Daoy (cell line): ENCODE measurements at regions not wholly inside any gene's neighbourhood (a gene's known extent, or its start where the extent isn't known, plus 50 kb on each side); places are given as distances from the start of the nearest gene placed in this dataset.
A peak's percentile ranks its signal among the peaks of the same experiment; 100 is the strongest.
"Not testable (repeated sequence)": the region's sequence is repeated elsewhere in the genome, so short reads cannot be mapped to it uniquely, and the experiment has no call there.

Source experiments
- DNase-seq: peaks from one replicate; pipeline ENCODE4 v3.0.0-alpha.2; 2015; ENCODE audit warnings: low read depth

DNA sequence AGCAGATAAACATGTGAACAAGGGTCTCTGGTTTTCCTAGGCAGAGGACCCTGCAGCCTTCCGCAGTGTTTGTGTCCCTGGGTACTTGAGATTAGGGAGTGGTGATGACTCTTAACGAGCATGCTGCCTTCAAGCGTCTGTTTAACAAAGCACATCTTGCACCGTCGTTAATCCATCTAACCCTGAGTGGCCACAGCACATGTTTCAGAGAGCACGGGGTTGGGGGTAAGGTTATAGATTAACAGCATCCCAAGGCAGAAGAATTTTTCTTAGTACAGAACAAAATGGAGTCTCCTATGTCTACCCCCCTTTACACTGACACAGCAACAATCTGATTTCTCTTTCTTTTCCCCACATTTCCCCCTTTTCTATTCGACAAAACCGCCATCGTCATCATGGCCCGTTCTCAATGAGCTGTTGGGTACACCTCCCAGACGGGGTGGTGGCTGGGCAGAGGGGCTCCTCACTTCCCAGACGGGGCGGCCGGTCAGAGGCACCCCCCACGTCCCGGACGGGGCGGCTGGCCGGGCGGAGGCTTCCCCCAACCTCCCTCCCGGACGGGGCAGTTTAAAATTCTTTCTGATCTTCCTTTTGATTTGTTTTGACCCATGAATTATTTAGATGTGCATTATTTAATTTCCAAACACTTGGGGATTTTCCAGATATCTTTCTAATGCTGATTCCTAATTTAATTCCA, 171.7 kb upstream of the RAB6C start:
- not testable (repeated sequence) for DNase-seq

DNA sequence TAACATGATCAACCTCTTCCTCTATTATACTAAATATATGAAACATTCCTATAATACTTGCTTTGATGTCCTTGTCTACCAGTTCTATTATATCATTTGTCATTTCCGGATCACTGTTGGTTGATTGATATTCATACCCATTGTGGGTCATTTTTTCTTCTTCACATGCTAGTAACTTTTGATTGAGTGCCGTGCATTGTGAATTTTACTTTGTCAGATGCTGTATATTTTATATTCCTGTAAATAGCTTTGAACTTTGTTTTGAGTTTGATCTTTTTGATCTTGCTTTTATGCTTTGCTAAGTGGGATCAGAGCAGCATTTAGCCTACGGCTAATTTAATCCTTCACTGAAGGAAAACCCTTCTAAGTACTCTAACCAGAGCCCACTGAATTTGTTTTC, 168.9 kb upstream of the RAB6C start:
- no peak for DNase-seq

DNA sequence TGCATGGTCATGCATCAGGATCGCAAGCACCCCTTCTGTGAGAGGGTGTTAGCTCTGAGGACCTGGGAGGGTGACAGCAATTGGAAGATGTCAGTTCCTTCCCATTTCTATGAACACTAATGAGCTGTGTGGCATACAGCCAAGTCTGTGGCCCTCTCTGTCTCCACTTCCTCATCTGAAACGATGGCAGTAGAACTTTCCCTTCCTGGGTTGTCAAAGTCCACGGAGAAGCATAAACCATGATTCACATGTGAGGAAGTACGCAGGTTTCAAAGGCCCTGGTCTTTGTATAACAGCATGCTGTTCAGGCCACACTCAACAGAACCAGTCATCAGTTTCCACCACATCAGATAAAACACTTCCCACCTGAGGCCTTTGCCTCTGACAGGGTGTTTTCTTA, 167.4 kb upstream of the RAB6C start:
- no peak for DNase-seq

DNA sequence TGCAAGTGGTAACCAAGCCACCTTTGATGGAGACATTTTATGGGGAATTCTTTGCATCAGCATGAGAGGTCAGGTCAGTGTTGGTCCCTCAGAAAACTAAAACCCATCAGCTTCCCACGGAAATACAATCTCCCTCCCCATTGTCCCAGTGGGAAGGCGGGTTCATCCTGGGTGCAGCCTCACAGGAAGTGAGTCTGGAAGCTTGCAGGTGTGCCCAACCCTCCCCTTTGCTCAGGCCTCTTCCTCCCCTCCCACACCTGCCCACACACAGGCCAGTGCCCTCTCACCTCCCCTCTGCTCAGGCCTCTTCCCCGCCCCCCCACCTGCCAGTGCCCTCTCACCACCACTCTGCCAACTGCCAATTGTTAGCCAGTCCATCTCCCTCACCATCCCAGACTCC, 166.8 kb upstream of the RAB6C start:
- no peak for DNase-seq

DNA sequence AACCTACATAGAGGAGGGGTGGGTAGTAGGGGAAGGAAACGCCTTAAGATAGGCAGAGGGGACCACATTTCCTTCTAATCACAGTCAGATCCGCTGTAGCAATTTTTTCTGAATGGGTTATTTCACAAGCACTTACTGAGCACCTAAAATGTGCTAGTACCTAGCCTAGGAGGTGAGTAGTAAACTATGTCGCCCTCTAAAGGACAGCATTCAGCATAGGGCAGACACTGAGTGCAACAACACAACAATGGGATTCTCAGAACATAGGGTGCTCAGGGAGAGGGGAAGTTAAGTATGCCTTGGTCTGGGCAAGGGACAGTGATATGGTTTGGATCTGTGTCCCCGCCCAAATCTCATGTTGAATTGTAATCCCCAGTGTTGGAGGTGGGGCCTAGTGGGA, 166.1 kb upstream of the RAB6C start:
- no peak for DNase-seq

DNA sequence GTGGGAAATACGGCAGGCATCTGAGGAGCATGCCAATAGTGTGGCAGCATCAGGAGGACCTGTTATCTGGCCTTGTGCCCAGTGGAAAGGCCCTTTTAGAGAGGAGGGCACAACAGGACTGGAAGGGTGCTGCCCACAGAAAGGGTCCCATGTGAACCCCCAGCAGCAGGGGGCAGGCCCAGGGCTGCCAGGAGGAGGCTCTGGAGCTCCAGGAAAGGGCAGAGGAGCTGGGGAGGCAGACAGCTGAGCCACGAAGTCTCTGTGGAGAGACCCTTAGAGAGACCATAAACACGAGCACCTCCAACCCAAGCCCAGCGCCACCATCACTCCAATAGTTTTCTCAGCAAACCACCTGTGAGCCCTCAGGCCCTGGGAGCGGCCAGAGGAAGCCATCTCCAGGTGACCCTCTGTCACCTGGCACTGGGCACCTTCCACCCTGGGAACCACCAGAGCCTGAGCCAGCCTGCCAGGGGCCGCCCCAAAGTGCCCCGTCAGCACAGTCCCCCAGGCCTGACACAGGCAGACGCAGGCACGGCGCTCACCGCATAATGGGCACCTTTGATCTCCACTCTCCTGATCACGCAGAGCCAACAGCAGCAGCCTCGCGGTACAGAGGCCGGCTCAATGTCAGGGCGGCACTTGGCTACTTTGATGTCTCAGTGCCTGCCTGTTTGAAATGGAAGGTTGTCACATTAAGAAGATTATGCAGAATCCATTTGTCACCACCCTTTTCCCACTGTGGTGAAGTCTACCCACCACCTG, 162.5 kb upstream of the RAB6C start:
- no peak for DNase-seq

DNA sequence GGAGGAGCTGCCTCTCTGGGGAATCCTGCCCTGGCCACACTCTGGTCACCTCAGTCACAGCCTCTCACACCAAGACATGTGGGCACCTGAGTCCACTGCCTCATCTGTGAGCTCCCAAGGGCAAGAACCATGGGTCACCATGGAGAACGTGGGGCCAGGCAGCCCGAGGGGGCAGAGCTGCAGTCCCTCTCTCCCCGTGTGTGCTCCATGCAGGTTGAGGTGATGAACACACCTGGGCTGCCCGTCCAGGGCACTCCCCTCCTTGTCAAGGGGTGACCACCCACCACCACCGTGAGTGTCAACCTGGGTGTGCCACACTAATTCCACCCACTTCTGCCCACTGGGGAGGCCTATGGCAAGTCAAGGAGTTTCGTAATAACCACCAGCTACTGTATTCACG, 159.6 kb upstream of the RAB6C start:
- DNase-seq, result no peak

DNA sequence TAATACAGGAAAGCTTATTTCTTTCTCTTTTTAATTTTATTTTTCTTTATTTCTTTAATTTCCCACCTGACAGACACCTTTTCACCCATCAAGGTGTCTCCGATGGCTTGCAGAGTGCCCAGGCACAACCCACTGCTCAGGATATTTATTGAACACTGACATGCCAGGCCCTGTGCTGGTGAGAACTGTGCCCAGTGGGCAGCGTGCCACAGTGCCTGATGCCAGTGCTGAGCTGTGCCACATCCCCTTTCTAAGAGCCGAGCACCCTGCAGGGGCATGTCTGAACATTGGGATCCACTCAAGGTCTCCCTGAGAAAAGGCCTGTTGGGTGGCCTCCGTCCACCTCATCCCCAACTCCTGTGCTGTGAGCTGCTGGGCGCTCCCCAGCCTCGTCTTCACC, 158.6 kb upstream of the RAB6C start:
- DNase-seq, result no peak

DNA sequence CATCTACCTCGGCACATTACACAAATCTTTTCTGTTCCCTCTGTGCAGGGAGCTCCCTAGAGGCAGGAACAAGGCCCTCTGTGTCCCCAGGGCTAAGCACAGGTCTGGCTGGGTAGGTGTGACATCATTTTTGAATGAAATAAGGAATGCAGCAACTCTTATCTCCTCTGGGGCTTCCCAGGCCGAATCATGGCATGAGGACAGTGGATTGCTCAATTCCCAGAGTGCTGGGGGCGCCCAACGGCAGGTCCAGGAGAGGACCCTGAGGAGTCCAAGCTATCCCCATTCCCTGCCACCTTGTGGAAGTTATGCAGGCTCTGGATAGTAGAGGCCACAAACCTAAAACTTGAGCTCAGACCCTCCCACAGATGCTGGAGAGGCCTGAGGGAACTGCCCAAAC, 158.0 kb upstream of the RAB6C start:
- DNase-seq, result no peak

DNA sequence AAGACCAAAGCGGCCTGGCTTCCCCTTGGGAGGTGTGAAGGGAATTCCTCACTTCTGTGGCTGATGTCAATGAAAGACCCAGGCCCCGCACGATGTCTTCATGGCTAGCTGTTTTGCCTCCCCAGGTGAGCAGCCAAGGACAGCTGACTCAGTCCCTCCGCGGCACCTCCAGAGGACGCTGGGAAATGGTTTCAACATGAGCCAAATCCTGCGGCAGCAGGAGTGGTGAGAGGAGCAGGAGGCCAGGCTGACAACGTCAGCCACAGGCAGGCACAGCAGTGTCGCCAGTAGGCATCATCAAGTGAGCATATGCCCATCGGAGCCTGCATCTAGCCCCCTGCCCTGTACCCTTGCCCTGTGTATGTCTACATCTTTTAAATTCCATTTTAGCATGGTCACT, 156.4 kb upstream of the RAB6C start:
- DNase-seq, result no peak

DNA sequence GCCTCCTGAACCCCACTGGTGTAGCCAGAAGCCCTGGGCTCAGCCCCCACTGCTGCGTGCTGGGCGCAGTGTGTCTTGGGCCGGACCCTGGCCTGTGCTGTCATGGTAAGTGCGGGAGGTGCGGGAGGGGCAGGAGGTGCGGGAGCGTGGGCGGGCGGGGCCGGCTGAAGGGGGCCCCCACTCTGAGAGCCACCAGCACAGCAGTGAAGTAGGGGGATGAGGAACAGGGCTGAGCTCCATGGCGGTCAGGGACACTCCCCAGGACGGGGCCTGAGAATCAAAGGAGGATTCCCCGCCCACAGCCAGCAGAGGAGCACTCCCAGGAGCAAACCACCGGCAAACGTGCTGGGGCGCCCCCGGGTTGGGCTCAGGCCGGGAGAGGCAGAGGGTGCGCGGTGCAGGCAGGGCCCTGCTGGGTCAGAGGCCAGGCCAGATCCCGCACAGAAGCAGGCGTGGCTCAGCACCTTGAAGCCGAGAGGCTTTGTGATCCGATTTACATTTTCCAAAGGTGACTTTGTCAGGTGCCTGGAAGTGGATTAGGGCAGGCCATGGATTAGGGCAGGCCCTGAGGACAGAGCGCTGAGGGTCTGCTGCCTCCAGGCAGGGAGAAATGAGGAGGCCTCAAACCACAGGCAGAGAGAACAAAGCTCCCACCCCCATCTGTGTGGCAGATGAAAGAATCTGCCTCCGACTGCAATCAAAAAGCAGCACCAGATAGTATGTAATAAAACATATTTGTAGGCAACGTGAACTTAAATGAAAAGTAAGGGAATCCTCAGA, 152.0 kb upstream of the RAB6C start:
- DNase-seq, result no peak

DNA sequence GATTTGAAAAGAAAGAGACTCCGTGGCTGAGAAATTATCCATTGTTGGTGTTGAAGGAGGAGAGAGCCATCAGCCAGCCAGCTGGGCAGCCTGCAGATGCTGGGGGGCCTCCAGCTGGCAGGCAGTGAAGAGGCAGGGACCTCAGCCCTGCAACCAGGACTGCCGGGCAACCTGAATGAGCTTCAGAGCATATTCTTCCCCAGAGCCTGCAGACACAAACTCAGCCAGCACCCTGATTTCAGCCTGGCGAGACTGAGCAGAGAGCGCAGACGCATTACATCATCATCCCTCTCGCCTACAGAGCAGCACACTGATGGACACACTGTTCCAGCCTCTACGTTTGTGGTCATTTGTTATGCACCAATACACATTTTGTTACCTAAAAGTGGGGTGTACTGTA, 150.7 kb upstream of the RAB6C start:
- DNase-seq, result no peak

DNA sequence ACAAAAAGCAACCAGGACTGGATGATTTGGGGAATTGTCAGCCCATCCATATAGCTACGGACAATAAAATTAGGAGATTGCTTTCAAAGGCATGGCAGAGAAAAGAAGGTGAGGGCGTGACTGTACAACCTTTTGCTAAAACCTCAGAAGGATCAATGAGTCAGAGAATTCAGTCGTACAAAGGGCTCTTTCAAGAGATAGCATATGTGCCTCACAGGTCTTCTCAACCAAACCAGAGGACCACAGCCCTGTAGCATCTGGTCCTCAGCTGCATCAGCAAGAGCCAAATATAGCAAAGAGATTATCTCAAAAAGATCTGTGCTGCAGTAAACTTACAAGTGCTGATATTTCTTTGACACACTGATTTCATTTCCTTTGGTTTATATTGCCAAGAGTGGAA, 149.9 kb upstream of the RAB6C start:
- DNase-seq, result no peak

DNA sequence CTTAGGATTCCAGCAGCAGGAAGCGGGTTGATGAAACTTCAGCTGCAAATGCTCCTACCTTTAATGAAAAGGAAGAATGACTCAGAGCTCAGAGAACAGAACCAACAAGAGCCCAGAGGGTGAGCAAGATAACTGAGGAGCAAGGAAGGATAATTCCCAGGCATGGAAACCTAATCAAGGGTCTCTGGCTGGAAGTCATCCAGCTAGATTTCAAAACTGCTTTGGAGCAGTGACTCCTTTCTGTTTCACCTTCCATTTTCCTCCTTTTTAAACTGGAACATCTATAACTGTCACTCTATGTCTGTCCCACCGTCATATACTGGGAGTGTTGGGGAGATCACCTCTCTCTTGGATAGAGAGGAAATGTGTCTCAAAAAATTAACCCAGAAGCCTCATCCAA, 148.4 kb upstream of the RAB6C start:
- DNase-seq, result no peak

DNA sequence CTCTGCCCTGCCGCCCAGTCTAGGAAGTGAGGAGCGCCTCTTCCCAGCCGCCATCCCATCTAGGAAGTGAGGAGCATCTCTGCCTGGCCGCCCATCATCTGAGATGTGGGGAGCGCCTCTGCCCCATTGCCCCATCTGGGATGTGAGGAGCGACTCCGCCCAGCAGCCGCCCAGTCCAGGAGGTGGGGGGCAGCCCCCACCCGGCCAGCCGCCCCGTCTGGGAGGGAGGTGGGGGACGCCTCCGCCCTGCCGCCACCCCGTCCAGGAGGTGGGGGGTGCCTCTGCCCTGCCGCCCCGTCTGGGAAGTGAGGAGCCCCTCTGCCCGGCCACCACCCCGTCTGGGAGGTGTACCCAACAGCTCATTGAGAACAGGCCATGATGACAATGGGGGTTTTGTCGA, 146.0 kb upstream of the RAB6C start:
- DNase-seq, result not testable (repeated sequence)

DNA sequence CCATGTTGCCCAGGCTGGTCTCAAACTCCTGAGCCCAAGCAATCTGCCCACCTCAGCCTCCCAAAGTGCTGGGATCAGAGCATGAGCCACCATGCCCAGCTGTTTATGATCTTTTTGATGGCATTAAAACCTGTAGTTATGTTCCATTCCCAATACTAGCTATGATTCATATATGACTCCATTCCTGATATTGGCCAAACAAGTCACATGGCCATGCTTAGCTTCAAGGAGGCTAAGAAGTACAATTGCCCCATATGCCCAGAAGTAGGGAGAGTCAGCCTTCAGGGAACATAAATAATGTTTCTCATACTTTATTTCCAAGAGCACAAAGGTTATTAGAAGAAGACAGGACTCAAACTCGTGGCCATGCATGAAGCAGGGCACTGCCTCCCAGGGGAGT, 132.4 kb upstream of the RAB6C start:
- DNase-seq, result no peak

DNA sequence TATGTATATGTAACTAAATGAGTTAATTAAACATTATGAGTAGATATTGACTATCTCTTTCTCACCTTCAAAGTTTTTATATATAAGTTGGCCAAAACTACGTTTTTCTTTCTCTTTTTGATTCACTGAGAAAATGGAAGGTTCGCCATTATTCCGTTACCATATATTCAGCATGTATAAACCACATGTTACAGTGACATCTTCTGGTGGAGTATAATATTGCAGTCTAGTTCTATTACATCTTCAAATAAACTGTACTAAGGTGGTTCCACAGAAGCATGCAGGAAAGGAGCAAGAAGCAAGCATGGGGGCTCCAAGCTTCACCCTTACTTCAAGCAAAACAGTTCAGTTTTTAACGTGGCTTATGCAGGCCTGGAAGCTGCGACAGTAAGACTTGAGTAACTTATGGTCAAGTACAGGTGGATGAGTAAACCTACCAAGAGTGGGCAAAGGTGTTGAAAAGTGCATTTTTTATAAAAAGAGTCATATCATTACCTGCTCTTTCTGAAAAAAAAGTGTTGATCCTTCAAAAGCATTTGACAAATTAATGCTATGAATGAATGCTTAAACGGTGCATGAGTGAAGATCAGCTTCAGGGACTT, 129.8 kb upstream of the RAB6C start:
- DNase-seq, result peak; percentile 33

DNA sequence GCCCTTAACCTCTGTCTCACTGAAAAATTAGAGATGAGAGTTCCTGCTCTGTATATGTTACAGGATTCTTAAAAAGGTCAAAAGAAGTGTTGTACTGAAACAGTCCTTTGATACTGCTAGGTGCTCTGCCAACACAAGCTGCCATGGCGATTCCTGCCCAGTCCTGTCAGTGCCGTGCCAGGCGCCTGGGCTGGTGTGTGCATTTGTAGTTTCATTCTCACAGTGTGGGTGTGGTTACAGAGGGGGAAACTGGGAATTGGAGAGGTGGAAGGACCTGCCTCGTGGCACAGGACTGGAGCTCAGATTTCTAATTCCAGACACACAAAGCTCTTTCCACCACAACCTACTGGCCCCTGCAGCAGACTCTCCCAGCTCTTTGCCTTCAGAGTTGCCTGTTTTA, 122.3 kb upstream of the RAB6C start:
- DNase-seq, result no peak

DNA sequence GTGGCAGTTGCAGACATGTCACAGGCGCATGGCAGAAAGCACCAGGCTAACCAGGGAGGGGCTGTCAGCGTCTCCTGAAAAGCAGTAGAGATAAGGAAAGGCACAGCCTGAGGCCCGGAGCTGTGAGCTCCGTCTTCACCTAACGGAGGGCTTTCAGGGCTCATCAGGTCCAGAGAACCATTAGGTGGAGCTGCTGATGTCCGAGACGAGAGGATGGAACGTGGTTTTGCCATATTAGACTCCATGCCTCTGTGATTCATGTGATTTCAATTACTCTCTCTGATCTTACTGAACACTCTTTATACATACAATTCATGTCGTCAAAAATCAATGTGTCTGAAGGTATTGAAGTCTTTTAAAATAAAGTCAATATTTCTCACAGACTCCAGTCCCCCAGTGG, 120.3 kb upstream of the RAB6C start:
- no peak for DNase-seq

DNA sequence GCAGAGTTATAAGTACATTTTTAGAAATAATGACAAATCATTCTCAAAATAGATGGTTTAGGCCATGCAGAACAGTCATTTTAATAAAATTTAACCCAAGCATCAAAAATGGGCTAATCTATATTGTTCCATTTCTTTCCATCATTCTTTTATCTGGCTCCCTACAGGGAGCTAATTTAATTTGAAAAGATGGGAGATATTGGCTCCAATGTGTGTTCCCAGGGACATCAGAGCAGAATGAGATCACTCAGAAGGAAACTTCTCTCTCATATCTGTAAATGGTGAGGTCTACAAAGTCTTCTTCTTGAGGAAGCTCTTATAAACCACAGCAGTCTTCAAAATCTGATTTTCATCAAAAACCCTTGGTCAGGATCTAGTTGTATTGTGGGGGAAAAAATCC, 119.4 kb upstream of the RAB6C start:
- no peak for DNase-seq

DNA sequence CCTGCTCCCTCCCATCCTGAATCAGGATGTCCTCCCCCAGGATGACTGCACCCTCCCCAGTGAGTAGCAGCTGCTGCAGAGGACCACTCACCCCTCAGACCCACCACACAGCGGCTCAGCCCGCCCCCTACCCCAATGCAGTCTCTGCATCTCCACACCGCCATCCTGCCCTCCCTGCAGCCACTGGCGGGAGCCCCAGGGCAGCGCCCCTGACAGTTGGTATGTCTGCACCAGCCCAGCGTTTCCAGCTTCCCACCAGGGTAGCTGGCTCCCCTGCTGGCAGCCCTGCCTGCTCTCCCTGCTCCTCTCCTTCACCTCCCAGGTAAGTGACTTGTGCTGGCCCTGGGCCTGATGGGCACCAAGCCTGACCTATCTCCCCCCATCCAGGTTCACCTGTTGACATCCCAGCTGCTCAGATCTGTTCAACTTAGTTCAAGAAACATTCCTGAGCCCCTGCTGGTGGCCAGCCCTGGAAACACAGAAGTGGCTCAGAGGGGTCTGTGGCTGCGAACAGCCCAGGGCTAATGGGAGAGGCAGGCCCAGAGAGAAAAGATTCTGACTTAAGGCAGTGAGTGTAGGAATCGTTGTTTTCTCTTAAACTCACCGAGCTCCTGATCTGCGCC, 117.7 kb upstream of the RAB6C start:
- DNase-seq, result no peak

DNA sequence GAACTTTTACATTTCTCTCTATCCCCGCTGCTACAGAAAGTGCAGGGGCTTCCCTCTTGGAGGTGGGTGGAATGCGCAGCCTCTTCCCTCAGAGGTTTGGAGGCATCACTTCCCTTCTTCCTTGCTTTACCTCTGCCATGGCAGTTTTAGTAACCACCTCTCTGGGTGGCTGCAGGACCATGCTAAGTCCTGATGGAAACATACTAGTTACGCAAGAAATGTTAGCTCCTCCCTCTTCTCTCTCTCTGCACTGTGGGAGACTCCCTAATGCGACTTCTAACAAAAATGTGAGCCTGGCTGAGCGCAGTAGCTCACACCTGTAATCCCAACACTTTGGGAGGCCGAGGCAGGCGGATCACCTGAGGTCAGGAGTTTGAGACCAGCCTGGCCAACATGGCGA, 116.8 kb upstream of the RAB6C start:
- DNase-seq, result no peak
